HCT116 (cell line): ENCODE measurements at regions not wholly inside any gene's neighbourhood (a gene's known extent, or its start where the extent isn't known, plus 50 kb on each side); places are given as distances from the start of the nearest gene placed in this dataset.

Experiments
- ATAC-seq: fragments of 200-7000 bp; cut with Tn5 transposase; 2 replicates; pipeline ENCODE4 v1.9.1; 2020; ENCODE audit warnings: mild to moderate bottlenecking, moderate library complexity
- BruUV-seq: library from RNA; stranded (reverse); fragments of 400-500 nt; replicated peaks from 2 replicates; lab custom pipeline; 2021; lab: Mats Ljungman, UMichigan
- CTCF ChIA-PET: fragments of 300-600 bp; sonication (Branson Sonifier 250); formaldehyde crosslinking; loops from one replicate; lab custom pipeline; 2021; ENCODE audit warnings: antibody characterized with exemption; lab: Charles Lee
- POLR2A ChIA-PET: fragments of 300-600, 350-600 bp; sonication (Branson Sonifier 250); formaldehyde crosslinking; loops from one replicate; lab custom pipeline; 2021; ENCODE audit warnings: antibody characterized with exemption; lab: Charles Lee
- RAD21 ChIA-PET, 2 experiments: fragments of 300-600 bp; sonication (Branson Sonifier 250); formaldehyde crosslinking; loops; one replicate each; lab custom pipeline; 2023; ENCODE audit warnings: low total read pairs in 2 of 2; ENCODE audit not compliant: uncharacterized antibody in 2 of 2, unreplicated experiment in 2 of 2, low non-redundant PET in 1 of 2; lab: Charles Lee
- DNase-seq: peaks from one replicate; pipeline ENCODE4 v3.0.0-alpha.2; 2010; ENCODE audit warnings: low read depth, low spot score
- H2AFZ ChIP-seq: fragments of 200-600 bp; shearing (Covaris generic), sonication (generic); 2 replicates; pipeline ENCODE4 v1.6.1; 2017; ENCODE audit warnings: low read depth, mixed run types, mixed read lengths, antibody characterized with exemption, low read length; ENCODE audit not compliant: poor library complexity, severe bottlenecking
- H3K27ac ChIP-seq: 2 replicates; pipeline ENCODE4 v1.5.1; 2012; ENCODE audit warnings: low read depth, low read length
- H3K27me3 ChIP-seq: fragments of 200-600 bp; sonication (generic); 2 replicates; pipeline ENCODE4 v1.6.1; 2016; ENCODE audit warnings: mixed run types, low read length, mixed read lengths; ENCODE audit not compliant: insufficient read depth
- H3K36me3 ChIP-seq, 2 experiments: fragments of 200-500 bp in 1 of 2; fragments of 200-600 bp in 1 of 2; sonication (Bioruptor generic) in 1 of 2; sonication (generic) in 1 of 2; 2 replicates each; pipeline versions ENCODE4 v1.5.1 to v1.6.1; 2014 to 2016; ENCODE audit warnings: low read length in 2 of 2, inconsistent platforms in 1 of 2, mixed read lengths in 1 of 2, mixed run types in 1 of 2; ENCODE audit not compliant: insufficient read depth in 2 of 2, control insufficient read depth in 1 of 2
- H3K4me1 ChIP-seq, 2 experiments: fragments of 200-600 bp in 1 of 2; sonication (generic) in 1 of 2; 2 replicates each; pipeline versions ENCODE4 v1.5.1 to v1.6.1; 2012 to 2017; ENCODE audit warnings: low read length in 2 of 2, inconsistent platforms in 1 of 2, mild to moderate bottlenecking in 1 of 2, mixed read lengths in 1 of 2, mixed run types in 1 of 2, moderate library complexity in 1 of 2; ENCODE audit not compliant: insufficient read depth in 2 of 2, control insufficient read depth in 1 of 2
- H3K4me2 ChIP-seq: fragments of 200-600 bp; sonication (generic); 2 replicates; pipeline ENCODE4 v1.6.1; 2017; ENCODE audit warnings: mixed run types, low read length, mixed read lengths
- H3K4me3 ChIP-seq, 2 experiments: fragments of 200-600 bp in 1 of 2; sonication (generic) in 1 of 2; replicated peaks in 1 of 2; 2 replicates each; pipeline ENCODE4 v1.5.1; 2011 to 2016; ENCODE audit warnings: low read length in 2 of 2, control low read depth in 1 of 2, low read depth in 1 of 2, mild to moderate bottlenecking in 1 of 2, mixed read lengths in 1 of 2, mixed run types in 1 of 2
- H3K79me2 ChIP-seq: fragments of 200-600 bp; sonication (generic); 2 replicates; pipeline ENCODE4 v1.6.1; 2017; ENCODE audit warnings: mild to moderate bottlenecking, mixed run types, low read length, moderate library complexity, mixed read lengths; ENCODE audit not compliant: insufficient read depth
- H3K9ac ChIP-seq: fragments of 200-600 bp; sonication (generic); 2 replicates; pipeline ENCODE4 v1.6.1; 2016; ENCODE audit warnings: low read length, mixed read lengths
- H3K9me2 ChIP-seq: fragments of 200-600 bp; sonication (generic), shearing (Covaris generic); 2 replicates; pipeline ENCODE4 v1.6.1; 2017; ENCODE audit warnings: mixed run types, mild to moderate bottlenecking, moderate library complexity; ENCODE audit not compliant: insufficient read depth
- H3K9me3 ChIP-seq, 2 experiments: fragments of 200-500 bp in 1 of 2; fragments of 200-600 bp in 1 of 2; sonication (Bioruptor generic) in 1 of 2; sonication (generic) in 1 of 2; 2 replicates each; pipeline ENCODE4 v1.6.1; 2014 to 2017; ENCODE audit warnings: low read length in 2 of 2, mixed read lengths in 2 of 2, inconsistent platforms in 1 of 2, low read depth in 1 of 2, mild to moderate bottlenecking in 1 of 2, mixed run types in 1 of 2, moderate library complexity in 1 of 2; ENCODE audit not compliant: control insufficient read depth in 1 of 2, insufficient read depth in 1 of 2
- H4K20me1 ChIP-seq: fragments of 200-600 bp; sonication (generic), shearing (Covaris generic); 2 replicates; pipeline ENCODE4 v1.6.1; 2017; ENCODE audit warnings: mixed run types, mild to moderate bottlenecking, moderate library complexity; ENCODE audit not compliant: insufficient read depth
- CBX3 ChIP-seq: IDR thresholded peaks from 2 replicates; pipeline ENCODE4 v1.6.1; 2012; ENCODE audit warnings: low read depth
- CTCF ChIP-seq, 3 experiments: fragments of 200-600 bp in 1 of 3; sonication (generic) in 1 of 3; IDR thresholded peaks in 2 of 3; conservative IDR thresholded peaks in 1 of 3; 2 replicates each; pipeline ENCODE4 v1.5.1; 2012 to 2017; ENCODE audit warnings: low read depth in 2 of 3, low read length in 2 of 3, antibody characterized with exemption in 1 of 3, borderline replicate concordance in 1 of 3, control low read depth in 1 of 3, mild to moderate bottlenecking in 1 of 3, mixed read lengths in 1 of 3, mixed run types in 1 of 3, moderate library complexity in 1 of 3; ENCODE audit not compliant: insufficient read depth in 1 of 3
- EGR1 ChIP-seq: IDR thresholded peaks from 2 replicates; pipeline ENCODE4 v1.6.1; 2012; ENCODE audit warnings: low read depth
- ELF1 ChIP-seq: IDR thresholded peaks from 2 replicates; pipeline ENCODE4 v1.6.1; 2012; ENCODE audit warnings: low read depth, borderline replicate concordance
- JUND ChIP-seq: IDR thresholded peaks from 2 replicates; pipeline ENCODE4 v1.6.1; 2012
- POLR2A ChIP-seq: IDR thresholded peaks from 2 replicates; pipeline ENCODE4 v1.7.0; 2011; ENCODE audit warnings: borderline replicate concordance; ENCODE audit not compliant: insufficient read depth, insufficient read length; ENCODE audit errors: extremely low read depth
- POLR2AphosphoS5 ChIP-seq: IDR thresholded peaks from 2 replicates; pipeline ENCODE4 v1.6.1; 2011; ENCODE audit warnings: mild to moderate bottlenecking, low read depth, low read length, moderate library complexity
- RAD21 ChIP-seq: IDR thresholded peaks from 2 replicates; pipeline ENCODE4 v1.6.1; 2012; ENCODE audit warnings: low read depth, mild to moderate bottlenecking
- SIN3A ChIP-seq: IDR thresholded peaks from 2 replicates; pipeline ENCODE4 v1.6.1; 2012; ENCODE audit warnings: low read depth
- SP1 ChIP-seq: IDR thresholded peaks from 2 replicates; pipeline ENCODE4 v1.6.1; 2012; ENCODE audit warnings: low read depth
- SRF ChIP-seq: IDR thresholded peaks from 2 replicates; pipeline ENCODE4 v1.6.1; 2012; ENCODE audit warnings: low read depth
- YY1 ChIP-seq: IDR thresholded peaks from 2 replicates; pipeline ENCODE4 v1.6.1; 2011; ENCODE audit warnings: low read length, low read depth, moderate library complexity, mild to moderate bottlenecking; ENCODE audit not compliant: insufficient replicate concordance; ENCODE audit errors: extremely low read depth
- ZNF274 ChIP-seq: fragments of 200-500 bp; sonication (Bioruptor generic); IDR thresholded peaks from 2 replicates; pipeline ENCODE4 v1.6.1; 2014; ENCODE audit warnings: mild to moderate bottlenecking, low read depth, low read length, inconsistent platforms
- intact Hi-C: fragments of 100-400 bp; cut with micrococcal nuclease; formaldehyde crosslinking; loops from 2 replicates; pipeline ENCODE4 v1.10.0; 2022
- TF ChIP-seq, protein P1 (sequence below): IDR thresholded peaks from 2 replicates; pipeline ENCODE4 v1.6.1; 2011; ENCODE audit warnings: mild to moderate bottlenecking, low read length, moderate library complexity; ENCODE audit not compliant: insufficient replicate concordance; ENCODE audit errors: extremely low read depth
- TF ChIP-seq, protein P2 (sequence below): IDR thresholded peaks from 2 replicates; pipeline ENCODE4 v1.6.1; 2012; ENCODE audit warnings: low read depth

DNA sequence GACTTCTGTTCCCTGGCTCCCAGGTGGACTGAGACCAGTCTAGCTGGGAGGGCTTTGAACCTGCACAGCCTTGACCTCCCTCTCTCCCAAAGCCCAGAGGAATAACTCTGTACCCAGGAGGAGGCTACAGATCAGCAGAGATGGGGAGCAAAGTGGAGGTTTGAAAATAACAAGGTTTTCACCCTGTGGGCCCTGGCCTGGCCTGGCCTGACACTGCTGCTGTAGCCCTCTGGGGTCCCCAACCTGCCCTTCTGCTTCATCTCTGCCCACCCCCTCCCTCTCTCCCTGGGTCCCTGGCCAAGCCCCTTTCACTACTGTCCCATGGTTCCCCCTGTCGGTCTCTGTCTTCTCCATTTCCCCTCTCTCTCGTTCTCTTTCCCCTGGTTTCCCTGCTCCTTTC lies 225.2 kb downstream of the BUD13 start:
- DNase-seq: no peak
- ChIA-PET RAD21 (no interaction called here), CTCF (no interaction called here), POLR2A (no interaction called here)
- H3K4me1 ChIP-seq: no peaks in the 10 kb centered on the region
- no peak overlapping the region for H3K9ac ChIP-seq
- H3K4me3 ChIP-seq: no peak overlapping the region
- H3K9me3 ChIP-seq: no peaks in the 10 kb centered on the region
- no peaks in the 10 kb centered on the region for H3K36me3 ChIP-seq
- peaks cover 46% of the 10 kb centered on the region for H3K27me3 ChIP-seq
- H3K4me2 ChIP-seq: no peak overlapping the region
- H3K27ac ChIP-seq: no peak overlapping the region
- no peaks in the 10 kb centered on the region for H3K9me2 ChIP-seq
- TF ChIP-seq, protein P1, sequence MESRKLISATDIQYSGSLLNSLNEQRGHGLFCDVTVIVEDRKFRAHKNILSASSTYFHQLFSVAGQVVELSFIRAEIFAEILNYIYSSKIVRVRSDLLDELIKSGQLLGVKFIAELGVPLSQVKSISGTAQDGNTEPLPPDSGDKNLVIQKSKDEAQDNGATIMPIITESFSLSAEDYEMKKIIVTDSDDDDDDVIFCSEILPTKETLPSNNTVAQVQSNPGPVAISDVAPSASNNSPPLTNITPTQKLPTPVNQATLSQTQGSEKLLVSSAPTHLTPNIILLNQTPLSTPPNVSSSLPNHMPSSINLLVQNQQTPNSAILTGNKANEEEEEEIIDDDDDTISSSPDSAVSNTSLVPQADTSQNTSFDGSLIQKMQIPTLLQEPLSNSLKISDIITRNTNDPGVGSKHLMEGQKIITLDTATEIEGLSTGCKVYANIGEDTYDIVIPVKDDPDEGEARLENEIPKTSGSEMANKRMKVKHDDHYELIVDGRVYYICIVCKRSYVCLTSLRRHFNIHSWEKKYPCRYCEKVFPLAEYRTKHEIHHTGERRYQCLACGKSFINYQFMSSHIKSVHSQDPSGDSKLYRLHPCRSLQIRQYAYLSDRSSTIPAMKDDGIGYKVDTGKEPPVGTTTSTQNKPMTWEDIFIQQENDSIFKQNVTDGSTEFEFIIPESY: no peak
- TF ChIP-seq, protein P2, sequence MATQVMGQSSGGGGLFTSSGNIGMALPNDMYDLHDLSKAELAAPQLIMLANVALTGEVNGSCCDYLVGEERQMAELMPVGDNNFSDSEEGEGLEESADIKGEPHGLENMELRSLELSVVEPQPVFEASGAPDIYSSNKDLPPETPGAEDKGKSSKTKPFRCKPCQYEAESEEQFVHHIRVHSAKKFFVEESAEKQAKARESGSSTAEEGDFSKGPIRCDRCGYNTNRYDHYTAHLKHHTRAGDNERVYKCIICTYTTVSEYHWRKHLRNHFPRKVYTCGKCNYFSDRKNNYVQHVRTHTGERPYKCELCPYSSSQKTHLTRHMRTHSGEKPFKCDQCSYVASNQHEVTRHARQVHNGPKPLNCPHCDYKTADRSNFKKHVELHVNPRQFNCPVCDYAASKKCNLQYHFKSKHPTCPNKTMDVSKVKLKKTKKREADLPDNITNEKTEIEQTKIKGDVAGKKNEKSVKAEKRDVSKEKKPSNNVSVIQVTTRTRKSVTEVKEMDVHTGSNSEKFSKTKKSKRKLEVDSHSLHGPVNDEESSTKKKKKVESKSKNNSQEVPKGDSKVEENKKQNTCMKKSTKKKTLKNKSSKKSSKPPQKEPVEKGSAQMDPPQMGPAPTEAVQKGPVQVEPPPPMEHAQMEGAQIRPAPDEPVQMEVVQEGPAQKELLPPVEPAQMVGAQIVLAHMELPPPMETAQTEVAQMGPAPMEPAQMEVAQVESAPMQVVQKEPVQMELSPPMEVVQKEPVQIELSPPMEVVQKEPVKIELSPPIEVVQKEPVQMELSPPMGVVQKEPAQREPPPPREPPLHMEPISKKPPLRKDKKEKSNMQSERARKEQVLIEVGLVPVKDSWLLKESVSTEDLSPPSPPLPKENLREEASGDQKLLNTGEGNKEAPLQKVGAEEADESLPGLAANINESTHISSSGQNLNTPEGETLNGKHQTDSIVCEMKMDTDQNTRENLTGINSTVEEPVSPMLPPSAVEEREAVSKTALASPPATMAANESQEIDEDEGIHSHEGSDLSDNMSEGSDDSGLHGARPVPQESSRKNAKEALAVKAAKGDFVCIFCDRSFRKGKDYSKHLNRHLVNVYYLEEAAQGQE: no peak
- TF ChIP-seq SP1 (no peak), RAD21 (no peak), ELF1 (no peak), POLR2A (no peak), JUND (no peak), CBX3 (no peak), EGR1 (no peak), CTCF (IDR thresholded peaks at IDR 0.05 in 2 of 3, conservative IDR thresholded peaks at IDR 0.05 in 1 of 3; ENCODE audit: borderline replicate concordance in 1 of 3, insufficient read depth in 1 of 3, low read depth in 2 of 3, low read length in 2 of 3) (no peak), ZNF274 (no peak), POLR2AphosphoS5 (no peak), SIN3A (no peak), SRF (no peak), YY1 (no peak)
- TF ChIP-seq, all 23 proteins: peak for 0
- Histone ChIP-seq H4K20me1 (no peaks in the 10 kb centered on the region), H2AFZ (no peak overlapping the region), H3K79me2 (no peaks in the 10 kb centered on the region)
- ATAC-seq: no peak
- no TSS peak for BruUV-seq
- intact Hi-C loops: no loop called here
